Neural cell (in vitro differentiated cells): ENCODE measurements at regions not wholly inside any gene's neighbourhood (a gene's known extent, or its start where the extent isn't known, plus 50 kb on each side); places are given as distances from the start of the nearest gene placed in this dataset.

Source experiments
- H2AFZ ChIP-seq: fragments of 200-600, 300-800 bp; sonication (generic), shearing (Covaris generic); 2 replicates; pipeline ENCODE4 v1.6.0; 2014; ENCODE audit warnings: low read depth, mild to moderate bottlenecking, antibody characterized with exemption, low read length, moderate library complexity
- H3F3A ChIP-seq: fragments of 200-600 bp; shearing (Covaris generic); 2 replicates; pipeline ENCODE4 v1.6.1; 2016; ENCODE audit warnings: mild to moderate bottlenecking, moderate library complexity, mixed read lengths, antibody characterized with exemption, low read length; ENCODE audit not compliant: insufficient read depth, poor library complexity, severe bottlenecking
- H3K27ac ChIP-seq: fragments of 200-600, 300-800 bp; sonication (generic), shearing (Covaris generic); 2 replicates; pipeline ENCODE4 v1.5.1; 2014; ENCODE audit warnings: mild to moderate bottlenecking, low read length, moderate library complexity
- H3K27me3 ChIP-seq: fragments of 300-800, 200-600 bp; sonication (generic), shearing (Covaris generic); 2 replicates; pipeline ENCODE4 v1.6.0; 2014; ENCODE audit warnings: mild to moderate bottlenecking, low read depth, low read length, moderate library complexity; ENCODE audit not compliant: insufficient read depth
- H3K36me3 ChIP-seq: fragments of 300-800, 200-600 bp; sonication (generic), shearing (Covaris generic); 2 replicates; pipeline ENCODE4 v1.5.1; 2014; ENCODE audit warnings: mild to moderate bottlenecking, antibody characterized with exemption, low read length, moderate library complexity; ENCODE audit not compliant: insufficient read depth
- H3K4me2 ChIP-seq: fragments of 300-800, 200-600 bp; sonication (generic), shearing (Covaris generic); 2 replicates; pipeline ENCODE4 v1.6.0; 2014; ENCODE audit warnings: mild to moderate bottlenecking, low read length
- H3K4me3 ChIP-seq: fragments of 300-800, 200-600 bp; sonication (generic), shearing (Covaris generic); 2 replicates; pipeline ENCODE4 v1.5.1; 2014; ENCODE audit warnings: mild to moderate bottlenecking, low read length, moderate library complexity
- H3K79me2 ChIP-seq: fragments of 200-600 bp; shearing (Covaris generic); replicated peaks from 2 replicates; pipeline ENCODE4 v1.6.0; 2014; ENCODE audit warnings: mild to moderate bottlenecking, low read length, moderate library complexity; ENCODE audit not compliant: insufficient read depth
- H3K9ac ChIP-seq: fragments of 300-800, 200-600 bp; sonication (generic), shearing (Covaris generic); 2 replicates; pipeline ENCODE4 v1.6.1; 2016; ENCODE audit warnings: mild to moderate bottlenecking, low read length, mixed read lengths
- H3K9me2 ChIP-seq: fragments of 200-600 bp; shearing (Covaris generic); 2 replicates; pipeline ENCODE4 v1.6.1; 2016; ENCODE audit warnings: mild to moderate bottlenecking, low read length, mixed read lengths; ENCODE audit not compliant: insufficient read depth
- H3K9me3 ChIP-seq: fragments of 200-600, 300-800 bp; sonication (generic), shearing (Covaris generic); 2 replicates; pipeline ENCODE4 v1.6.1; 2016; ENCODE audit warnings: mild to moderate bottlenecking, mixed run types, low read length, moderate library complexity, mixed read lengths
- H4K20me1 ChIP-seq: fragments of 200-600 bp; shearing (Covaris generic); 2 replicates; pipeline ENCODE4 v1.6.1; 2016; ENCODE audit warnings: mild to moderate bottlenecking, mixed run types; ENCODE audit not compliant: insufficient read depth
- CTCF ChIP-seq: fragments of 450-650 bp; IDR thresholded peaks from 2 replicates; pipeline ENCODE4 v1.5.1; 2014; ENCODE audit warnings: antibody characterized with exemption, mild to moderate bottlenecking, moderate library complexity; ENCODE audit not compliant: poor library complexity, severe bottlenecking
- EP300 ChIP-seq: fragments of 450-650 bp; conservative IDR thresholded peaks from 2 replicates; pipeline ENCODE4 v1.6.1; 2014; ENCODE audit warnings: antibody characterized with exemption, mild to moderate bottlenecking, moderate library complexity; ENCODE audit not compliant: poor library complexity, severe bottlenecking
- EZH2 ChIP-seq: fragments of 200-600, 300-800 bp; shearing (Covaris generic), sonication (generic); IDR thresholded peaks from 2 replicates; pipeline ENCODE4 v1.6.1; 2014; ENCODE audit warnings: antibody characterized with exemption, low read length, borderline replicate concordance, mild to moderate bottlenecking; ENCODE audit not compliant: insufficient read depth, poor library complexity, severe bottlenecking
- MXI1 ChIP-seq: fragments of 450-650 bp; conservative IDR thresholded peaks from 2 replicates; pipeline ENCODE4 v1.6.1; 2014; ENCODE audit warnings: antibody characterized with exemption, mild to moderate bottlenecking; ENCODE audit not compliant: poor library complexity, severe bottlenecking
- POLR2AphosphoS5 ChIP-seq: IDR thresholded peaks from 2 replicates; pipeline ENCODE4 v1.6.1; 2012
- RAD21 ChIP-seq: fragments of 450-650 bp; conservative IDR thresholded peaks from 2 replicates; pipeline ENCODE4 v1.6.1; 2014; ENCODE audit warnings: antibody characterized with exemption, mild to moderate bottlenecking, moderate library complexity
- SMC3 ChIP-seq: fragments of 450-650 bp; conservative IDR thresholded peaks from 2 replicates; pipeline ENCODE4 v1.6.1; 2014; ENCODE audit warnings: antibody characterized with exemption, mild to moderate bottlenecking, moderate library complexity; ENCODE audit not compliant: poor library complexity
- TAF1 ChIP-seq: IDR thresholded peaks from 2 replicates; pipeline ENCODE4 v1.6.1; 2012; ENCODE audit warnings: low read depth
- TF ChIP-seq, protein P1 (sequence below): IDR thresholded peaks from 2 replicates; pipeline ENCODE4 v1.6.1; 2012; ENCODE audit warnings: borderline replicate concordance

DNA sequence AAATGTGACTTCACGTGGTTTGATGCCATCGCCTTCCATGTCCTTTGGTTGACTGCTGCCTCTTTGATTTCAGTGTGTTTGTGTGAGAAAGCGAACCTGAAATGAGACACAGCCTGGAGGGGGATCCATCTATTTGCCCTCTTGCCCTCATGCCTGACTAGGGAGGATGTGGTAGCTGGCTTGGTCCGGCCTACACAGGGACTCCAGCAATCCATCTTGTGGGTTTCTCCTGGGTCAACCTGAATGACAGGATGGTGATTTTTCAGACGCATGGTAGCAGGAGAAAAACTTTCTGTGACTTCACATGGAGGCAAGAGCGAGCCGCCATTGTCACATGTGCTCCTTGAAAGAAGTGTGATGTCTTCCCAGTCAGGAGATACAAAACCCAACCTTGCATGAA lies 117.9 kb upstream of the DNAH14 start:
- Histone ChIP-seq H3K79me2 (no peaks in the 10 kb centered on the region), H4K20me1 (no peaks in the 10 kb centered on the region), H3K27ac (no peak overlapping the region), H2AFZ (no peak overlapping the region), H3K4me3 (no peak overlapping the region), H3K4me2 (no peak overlapping the region), H3K27me3 (no peaks in the 10 kb centered on the region), H3K9me3 (no peaks in the 10 kb centered on the region), H3F3A (no peaks in the 10 kb centered on the region), H3K36me3 (no peaks in the 10 kb centered on the region), H3K9ac (no peak overlapping the region), H3K9me2 (no peaks in the 10 kb centered on the region)
- TF ChIP-seq EZH2 (no peak), EP300 (no peak), POLR2AphosphoS5 (no peak), TAF1 (no peak), RAD21 (no peak), CTCF (no peak), SMC3 (no peak), MXI1 (no peak)
- TF ChIP-seq, protein P1, sequence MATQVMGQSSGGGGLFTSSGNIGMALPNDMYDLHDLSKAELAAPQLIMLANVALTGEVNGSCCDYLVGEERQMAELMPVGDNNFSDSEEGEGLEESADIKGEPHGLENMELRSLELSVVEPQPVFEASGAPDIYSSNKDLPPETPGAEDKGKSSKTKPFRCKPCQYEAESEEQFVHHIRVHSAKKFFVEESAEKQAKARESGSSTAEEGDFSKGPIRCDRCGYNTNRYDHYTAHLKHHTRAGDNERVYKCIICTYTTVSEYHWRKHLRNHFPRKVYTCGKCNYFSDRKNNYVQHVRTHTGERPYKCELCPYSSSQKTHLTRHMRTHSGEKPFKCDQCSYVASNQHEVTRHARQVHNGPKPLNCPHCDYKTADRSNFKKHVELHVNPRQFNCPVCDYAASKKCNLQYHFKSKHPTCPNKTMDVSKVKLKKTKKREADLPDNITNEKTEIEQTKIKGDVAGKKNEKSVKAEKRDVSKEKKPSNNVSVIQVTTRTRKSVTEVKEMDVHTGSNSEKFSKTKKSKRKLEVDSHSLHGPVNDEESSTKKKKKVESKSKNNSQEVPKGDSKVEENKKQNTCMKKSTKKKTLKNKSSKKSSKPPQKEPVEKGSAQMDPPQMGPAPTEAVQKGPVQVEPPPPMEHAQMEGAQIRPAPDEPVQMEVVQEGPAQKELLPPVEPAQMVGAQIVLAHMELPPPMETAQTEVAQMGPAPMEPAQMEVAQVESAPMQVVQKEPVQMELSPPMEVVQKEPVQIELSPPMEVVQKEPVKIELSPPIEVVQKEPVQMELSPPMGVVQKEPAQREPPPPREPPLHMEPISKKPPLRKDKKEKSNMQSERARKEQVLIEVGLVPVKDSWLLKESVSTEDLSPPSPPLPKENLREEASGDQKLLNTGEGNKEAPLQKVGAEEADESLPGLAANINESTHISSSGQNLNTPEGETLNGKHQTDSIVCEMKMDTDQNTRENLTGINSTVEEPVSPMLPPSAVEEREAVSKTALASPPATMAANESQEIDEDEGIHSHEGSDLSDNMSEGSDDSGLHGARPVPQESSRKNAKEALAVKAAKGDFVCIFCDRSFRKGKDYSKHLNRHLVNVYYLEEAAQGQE, result no peak

DNA sequence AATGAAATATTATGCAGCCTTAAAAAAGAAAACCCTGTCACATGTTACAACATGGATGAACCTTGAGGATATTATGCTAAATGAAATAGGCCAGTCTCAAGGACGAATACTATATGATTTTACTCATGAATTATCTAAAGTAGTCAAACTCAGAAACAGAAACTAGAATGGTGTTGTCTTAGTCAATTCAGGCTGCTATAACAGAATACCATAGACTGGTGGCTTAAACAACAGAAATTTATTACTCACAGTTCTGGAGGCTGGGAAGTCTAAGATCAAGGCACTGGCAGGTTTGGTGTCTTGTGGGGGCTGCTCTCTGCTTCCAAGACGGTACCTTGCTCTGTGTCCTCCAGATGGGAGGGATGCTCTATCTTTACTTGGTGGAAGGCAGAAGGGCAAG lies 113.8 kb upstream of the DNAH14 start:
- H3K4me3 ChIP-seq, result no peak overlapping the region
- no peaks in the 10 kb centered on the region for H3K9me3 ChIP-seq
- H3K9me2 ChIP-seq, result no peaks in the 10 kb centered on the region
- H3K9ac ChIP-seq, result no peak overlapping the region
- H2AFZ ChIP-seq, result no peak overlapping the region
- H4K20me1 ChIP-seq, result no peaks in the 10 kb centered on the region
- TF ChIP-seq RAD21 (no peak), EP300 (no peak), EZH2 (no peak), SMC3 (no peak), POLR2AphosphoS5 (no peak), MXI1 (no peak)
- TF ChIP-seq, protein P1, result no peak
- no peaks in the 10 kb centered on the region for H3K27me3 ChIP-seq
- H3K4me2 ChIP-seq, result no peak overlapping the region
- no peaks in the 10 kb centered on the region for H3F3A ChIP-seq
- no peaks in the 10 kb centered on the region for H3K79me2 ChIP-seq
- no peak overlapping the region for H3K27ac ChIP-seq
- H3K36me3 ChIP-seq, result no peaks in the 10 kb centered on the region
